ENCODE measurements at regions not wholly inside any gene's neighbourhood (a gene's known extent, or its start where the extent isn't known, plus 50 kb on each side); places are given as distances from the start of the nearest gene placed in this dataset.
A peak's percentile ranks its signal among the peaks of the same experiment; 100 is the strongest.

DNA sequence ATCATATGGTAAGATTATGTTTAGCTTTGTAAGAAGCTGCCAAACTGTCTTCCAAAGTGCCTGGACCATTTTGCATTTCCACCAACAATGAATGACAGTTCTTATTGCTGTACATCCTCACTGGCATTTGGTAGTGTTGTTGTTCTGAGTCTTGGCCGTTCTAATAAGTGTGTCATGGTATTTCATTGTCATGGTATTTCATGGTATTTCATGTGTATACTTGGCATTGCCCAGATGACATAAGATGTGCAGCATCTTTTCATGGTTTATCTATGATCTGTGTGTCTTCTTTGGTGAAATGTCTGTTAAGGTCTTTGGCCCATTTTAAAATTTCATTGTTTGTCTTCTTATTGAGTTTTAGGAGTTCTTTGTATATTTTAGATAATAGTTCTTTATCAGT is 224.4 kb downstream of the BCAS1 start:
- Histone ChIP-seq H3K4me2 (ENCODE audit: low read length, poor library complexity, severe bottlenecking) (no peak overlapping the region), H2BK12ac (ENCODE audit: low read length in 2 of 2) (no peak overlapping the region), H4K91ac (ENCODE audit: low read length) (no peak overlapping the region), H4K8ac (ENCODE audit: low read length) (no peak overlapping the region), H3K27ac (ENCODE audit: low read length, poor library complexity, severe bottlenecking) (no peak overlapping the region), H3K9me3 (ENCODE audit: control insufficient read depth, low read length) (no peaks in the 10 kb centered on the region), H3K4me3 (ENCODE audit: insufficient read depth in 1 of 2, low read depth in 1 of 2, low read length in 2 of 2) (no peak overlapping the region), H2BK15ac (ENCODE audit: low read depth, poor library complexity, severe bottlenecking) (no peak overlapping the region), H3K4me1 (ENCODE audit: control insufficient read depth, insufficient read depth, low read depth, low read length) (no peaks in the 10 kb centered on the region), H3K9ac (ENCODE audit: low read length) (no peak overlapping the region), H3K79me1 (replicated peaks; ENCODE audit: low read length, poor library complexity, severe bottlenecking) (no peaks in the 10 kb centered on the region), H3K14ac (ENCODE audit: low read length in 2 of 2) (no peak overlapping the region), H3K23ac (ENCODE audit: low read length in 2 of 2) (no peak overlapping the region), H2AFZ (ENCODE audit: low read depth, low read length) (no peak overlapping the region), H3K18ac (ENCODE audit: low read depth in 1 of 2, low read length in 2 of 2) (no peak overlapping the region), H2BK120ac (ENCODE audit: low read depth, low read length) (no peak overlapping the region), H2AK5ac (ENCODE audit: low read length, severe bottlenecking) (no peak overlapping the region), H3K27me3 (ENCODE audit: control insufficient read depth in 1 of 2, insufficient read depth in 1 of 2, low read length in 2 of 2) (no peaks in the 10 kb centered on the region), H2BK5ac (ENCODE audit: low read depth, low read length, poor library complexity, severe bottlenecking) (no peak overlapping the region), H3K4ac (ENCODE audit: low read depth in 1 of 2, low read length in 2 of 2) (no peak overlapping the region), H3K36me3 (ENCODE audit: control insufficient read depth in 1 of 2, insufficient read depth in 2 of 2, low read depth in 1 of 2, low read length in 2 of 2) (no peaks in the 10 kb centered on the region)
- 88% methylated on average over 1 of the region's 1 CpG for WGBS
- DNase-seq: no peak

DNA sequence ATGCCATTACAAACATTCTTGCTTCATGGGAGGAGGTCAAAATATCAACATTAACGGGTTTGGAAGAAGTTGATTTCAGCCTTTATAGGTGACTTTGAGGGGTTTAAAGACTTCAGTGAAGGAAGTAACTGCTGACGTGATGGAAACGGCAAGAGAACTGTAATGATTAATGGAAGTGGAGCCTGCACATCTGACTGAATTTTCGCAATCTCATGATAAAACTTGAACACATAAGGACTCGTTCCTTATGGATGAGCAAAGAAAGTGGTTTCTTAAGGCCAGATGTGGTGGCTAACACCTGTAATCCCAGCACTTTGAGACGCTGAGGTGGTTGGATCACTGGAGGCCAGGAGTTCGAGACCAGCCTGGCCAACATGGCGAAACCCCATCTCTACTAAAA is 226.1 kb downstream of the BCAS1 start:
- Histone ChIP-seq H3K4ac (ENCODE audit: low read depth in 1 of 2, low read length in 2 of 2) (no peak overlapping the region), H3K4me1 (ENCODE audit: control insufficient read depth, insufficient read depth, low read depth, low read length) (peaks cover 3% of the 10 kb centered on the region), H2BK12ac (ENCODE audit: low read length in 2 of 2) (no peak overlapping the region), H3K23ac (ENCODE audit: low read length in 2 of 2) (no peak overlapping the region), H2BK15ac (ENCODE audit: low read depth, poor library complexity, severe bottlenecking) (no peak overlapping the region), H2BK120ac (ENCODE audit: low read depth, low read length) (no peak overlapping the region), H2AFZ (ENCODE audit: low read depth, low read length) (no peak overlapping the region), H4K91ac (ENCODE audit: low read length) (no peak overlapping the region), H2BK5ac (ENCODE audit: low read depth, low read length, poor library complexity, severe bottlenecking) (no peak overlapping the region), H3K9ac (ENCODE audit: low read length) (no peak overlapping the region), H3K4me3 (ENCODE audit: insufficient read depth in 1 of 2, low read depth in 1 of 2, low read length in 2 of 2) (no peak overlapping the region), H3K79me1 (replicated peaks; ENCODE audit: low read length, poor library complexity, severe bottlenecking) (no peaks in the 10 kb centered on the region), H3K9me3 (ENCODE audit: control insufficient read depth, low read length) (no peaks in the 10 kb centered on the region), H3K18ac (ENCODE audit: low read depth in 1 of 2, low read length in 2 of 2) (peak overlapping the region in 1 of 2 experiments; percentile 34), H3K27me3 (ENCODE audit: control insufficient read depth in 1 of 2, insufficient read depth in 1 of 2, low read length in 2 of 2) (no peaks in the 10 kb centered on the region), H3K14ac (ENCODE audit: low read length in 2 of 2) (no peak overlapping the region), H3K36me3 (ENCODE audit: control insufficient read depth in 1 of 2, insufficient read depth in 2 of 2, low read depth in 1 of 2, low read length in 2 of 2) (no peaks in the 10 kb centered on the region), H2AK5ac (ENCODE audit: low read length, severe bottlenecking) (no peak overlapping the region), H4K8ac (ENCODE audit: low read length) (no peak overlapping the region), H3K27ac (ENCODE audit: low read length, poor library complexity, severe bottlenecking) (no peak overlapping the region), H3K4me2 (ENCODE audit: low read length, poor library complexity, severe bottlenecking) (no peak overlapping the region)
- no peak for DNase-seq
- 96% methylated on average over 7 of the region's 8 CpGs for WGBS

DNA sequence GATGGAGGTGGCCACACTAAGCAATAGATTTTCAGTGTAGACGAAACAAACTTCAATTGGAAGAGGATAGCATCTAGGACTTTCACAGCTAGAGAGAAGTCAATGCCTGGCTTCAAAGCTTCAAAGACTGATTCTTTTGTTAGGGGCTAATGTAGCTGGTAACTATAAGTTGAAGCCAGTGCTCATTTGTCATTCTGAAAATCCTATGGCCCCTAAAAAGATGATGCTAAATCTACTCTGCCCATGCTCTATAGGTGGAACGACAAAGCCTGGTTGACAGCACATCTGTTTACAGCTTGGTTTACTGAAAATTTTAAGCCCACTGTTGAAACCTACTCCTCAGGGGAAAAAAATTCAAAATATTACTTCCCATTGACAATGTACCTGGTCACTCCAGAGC is 226.7 kb downstream of the BCAS1 start:
- 100% methylated on average over 2 of the region's 2 CpGs for WGBS
- no peak overlapping the region for H4K8ac ChIP-seq (ENCODE audit: low read length)
- no peaks in the 10 kb centered on the region for H3K27me3 ChIP-seq (ENCODE audit: control insufficient read depth in 1 of 2, insufficient read depth in 1 of 2, low read length in 2 of 2)
- no peak overlapping the region for H2BK120ac ChIP-seq (ENCODE audit: low read depth, low read length)
- H3K14ac ChIP-seq (ENCODE audit: low read length in 2 of 2): no peak overlapping the region
- H3K4me3 ChIP-seq (ENCODE audit: insufficient read depth in 1 of 2, low read depth in 1 of 2, low read length in 2 of 2): no peak overlapping the region
- no peaks in the 10 kb centered on the region for H3K79me1 ChIP-seq (replicated peaks; ENCODE audit: low read length, poor library complexity, severe bottlenecking)
- H3K4me2 ChIP-seq (ENCODE audit: low read length, poor library complexity, severe bottlenecking): no peak overlapping the region
- no peak overlapping the region for H3K18ac ChIP-seq (ENCODE audit: low read depth in 1 of 2, low read length in 2 of 2)
- H3K36me3 ChIP-seq (ENCODE audit: control insufficient read depth in 1 of 2, insufficient read depth in 2 of 2, low read depth in 1 of 2, low read length in 2 of 2): no peaks in the 10 kb centered on the region
- DNase-seq: no peak
- H3K4ac ChIP-seq (ENCODE audit: low read depth in 1 of 2, low read length in 2 of 2): no peak overlapping the region
- H2AK5ac ChIP-seq (ENCODE audit: low read length, severe bottlenecking): no peak overlapping the region
- H3K4me1 ChIP-seq (ENCODE audit: control insufficient read depth, insufficient read depth, low read depth, low read length): peaks cover 3% of the 10 kb centered on the region
- H2BK5ac ChIP-seq (ENCODE audit: low read depth, low read length, poor library complexity, severe bottlenecking): no peak overlapping the region
- no peak overlapping the region for H3K9ac ChIP-seq (ENCODE audit: low read length)
- H3K27ac ChIP-seq (ENCODE audit: low read length, poor library complexity, severe bottlenecking): no peak overlapping the region
- no peaks in the 10 kb centered on the region for H3K9me3 ChIP-seq (ENCODE audit: control insufficient read depth, low read length)
- H2AFZ ChIP-seq (ENCODE audit: low read depth, low read length): no peak overlapping the region
- no peak overlapping the region for H2BK12ac ChIP-seq (ENCODE audit: low read length in 2 of 2)
- H2BK15ac ChIP-seq (ENCODE audit: low read depth, poor library complexity, severe bottlenecking): no peak overlapping the region
- H3K23ac ChIP-seq (ENCODE audit: low read length in 2 of 2): no peak overlapping the region
- no peak overlapping the region for H4K91ac ChIP-seq (ENCODE audit: low read length)

GRCh38 chr20:53842301-53843099 is 227.9 kb downstream of the BCAS1 start:
- Histone ChIP-seq H4K8ac (ENCODE audit: low read length) (no peak overlapping the region), H4K91ac (ENCODE audit: low read length) (no peak overlapping the region), H3K4me3 (ENCODE audit: insufficient read depth in 1 of 2, low read depth in 1 of 2, low read length in 2 of 2) (no peak overlapping the region), H3K18ac (ENCODE audit: low read depth in 1 of 2, low read length in 2 of 2) (no peak overlapping the region), H2BK120ac (ENCODE audit: low read depth, low read length) (no peak overlapping the region), H3K4ac (ENCODE audit: low read depth in 1 of 2, low read length in 2 of 2) (no peak overlapping the region), H2BK15ac (ENCODE audit: low read depth, poor library complexity, severe bottlenecking) (no peak overlapping the region), H3K4me2 (ENCODE audit: low read length, poor library complexity, severe bottlenecking) (no peak overlapping the region), H3K27ac (ENCODE audit: low read length, poor library complexity, severe bottlenecking) (no peak overlapping the region), H3K27me3 (ENCODE audit: control insufficient read depth in 1 of 2, insufficient read depth in 1 of 2, low read length in 2 of 2) (no peaks in the 10 kb centered on the region), H2BK12ac (ENCODE audit: low read length in 2 of 2) (no peak overlapping the region), H2BK5ac (ENCODE audit: low read depth, low read length, poor library complexity, severe bottlenecking) (no peak overlapping the region), H3K9ac (ENCODE audit: low read length) (no peak overlapping the region), H3K4me1 (ENCODE audit: control insufficient read depth, insufficient read depth, low read depth, low read length) (peaks cover 3% of the 10 kb centered on the region), H2AK5ac (ENCODE audit: low read length, severe bottlenecking) (no peak overlapping the region), H3K14ac (ENCODE audit: low read length in 2 of 2) (no peak overlapping the region), H3K79me1 (replicated peaks; ENCODE audit: low read length, poor library complexity, severe bottlenecking) (no peaks in the 10 kb centered on the region), H3K23ac (ENCODE audit: low read length in 2 of 2) (no peak overlapping the region), H2AFZ (ENCODE audit: low read depth, low read length) (no peak overlapping the region), H3K9me3 (ENCODE audit: control insufficient read depth, low read length) (no peaks in the 10 kb centered on the region), H3K36me3 (ENCODE audit: control insufficient read depth in 1 of 2, insufficient read depth in 2 of 2, low read depth in 1 of 2, low read length in 2 of 2) (no peaks in the 10 kb centered on the region)
- DNase-seq: no peak
- 100% methylated on average over 1 of the region's 1 CpG for WGBS
